ENCODE measurements at regions not wholly inside any gene's neighbourhood (a gene's known extent, or its start where the extent isn't known, plus 50 kb on each side); places are given as distances from the start of the nearest gene placed in this dataset.
"Not testable (repeated sequence)": the region's sequence is repeated elsewhere in the genome, so short reads cannot be mapped to it uniquely, and the experiment has no call there.

- no peak overlapping the region for H3K27ac Mint-ChIP-seq
- H3K4me1 Mint-ChIP-seq (ENCODE audit: low read depth) = no peaks in the 10 kb centered on the region
- peaks cover 3% of the 10 kb centered on the region for H3K36me3 Mint-ChIP-seq
Measured at GRCh38 chr15:62644889-62645742, 397.4 kb upstream of the TPM1 start.

GRCh38 chr15:62647202-62647842, 395.2 kb upstream of the TPM1 start:
- Mint-ChIP-seq H3K4me1 (ENCODE audit: low read depth) (no peaks in the 10 kb centered on the region), H3K27me3 (peaks cover 5% of the 10 kb centered on the region), H3K36me3 (peaks cover 3% of the 10 kb centered on the region), H3K4me3 (no peak overlapping the region), H3K9me3 (ENCODE audit: low read depth) (no peaks in the 10 kb centered on the region), H3K27ac (no peak overlapping the region)

More at GRCh38 chr15:62644889-62645742, 397.4 kb upstream of the TPM1 start:
- Mint-ChIP-seq H3K4me3 (no peak overlapping the region), H3K9me3 (ENCODE audit: low read depth) (no peaks in the 10 kb centered on the region), H3K27me3 (peaks cover 2% of the 10 kb centered on the region)

- no peaks in the 10 kb centered on the region for H3K4me1 Mint-ChIP-seq (ENCODE audit: low read depth)
Measured at GRCh38 chr15:62647843-62648505, 394.6 kb upstream of the TPM1 start.

GRCh38 chr15:62648954-62649353, 393.6 kb upstream of the TPM1 start:
- H3K4me1 Mint-ChIP-seq (ENCODE audit: low read depth) = no peaks in the 10 kb centered on the region
- H3K9me3 Mint-ChIP-seq (ENCODE audit: low read depth) = no peaks in the 10 kb centered on the region
- no peak overlapping the region for H3K4me3 Mint-ChIP-seq
- H3K27me3 Mint-ChIP-seq = peaks cover 5% of the 10 kb centered on the region
- no peak overlapping the region for H3K27ac Mint-ChIP-seq
- peaks cover 6% of the 10 kb centered on the region for H3K36me3 Mint-ChIP-seq

More at GRCh38 chr15:62647843-62648505, 394.6 kb upstream of the TPM1 start:
- Mint-ChIP-seq H3K4me3 (no peak overlapping the region), H3K9me3 (ENCODE audit: low read depth) (no peaks in the 10 kb centered on the region), H3K27ac (no peak overlapping the region), H3K36me3 (peaks cover 6% of the 10 kb centered on the region), H3K27me3 (peaks cover 5% of the 10 kb centered on the region)

GRCh38 chr15:62649793-62650420, 392.6 kb upstream of the TPM1 start:
- peaks cover 5% of the 10 kb centered on the region for H3K27me3 Mint-ChIP-seq
- no peak overlapping the region for H3K27ac Mint-ChIP-seq
- H3K4me3 Mint-ChIP-seq = no peak overlapping the region
- H3K36me3 Mint-ChIP-seq = peaks cover 8% of the 10 kb centered on the region
- H3K9me3 Mint-ChIP-seq (ENCODE audit: low read depth) = no peaks in the 10 kb centered on the region
- no peaks in the 10 kb centered on the region for H3K4me1 Mint-ChIP-seq (ENCODE audit: low read depth)

GRCh38 chr15:62653122-62653521, 389.4 kb upstream of the TPM1 start:
- Mint-ChIP-seq H3K27me3 (peaks cover 3% of the 10 kb centered on the region), H3K9me3 (ENCODE audit: low read depth) (no peaks in the 10 kb centered on the region), H3K4me1 (ENCODE audit: low read depth) (no peaks in the 10 kb centered on the region), H3K36me3 (peaks cover 6% of the 10 kb centered on the region), H3K4me3 (no peak overlapping the region), H3K27ac (no peak overlapping the region)

GRCh38 chr15:62656071-62656470, 386.5 kb upstream of the TPM1 start:
- H3K4me1 Mint-ChIP-seq (ENCODE audit: low read depth) = no peaks in the 10 kb centered on the region
- no peaks in the 10 kb centered on the region for H3K27me3 Mint-ChIP-seq
- H3K27ac Mint-ChIP-seq = no peak overlapping the region
- H3K9me3 Mint-ChIP-seq (ENCODE audit: low read depth) = no peaks in the 10 kb centered on the region
- no peak overlapping the region for H3K4me3 Mint-ChIP-seq
- peaks cover 6% of the 10 kb centered on the region for H3K36me3 Mint-ChIP-seq

GRCh38 chr15:62657501-62657900, 385.0 kb upstream of the TPM1 start:
- H3K4me1 Mint-ChIP-seq (ENCODE audit: low read depth); H3K4me3 Mint-ChIP-seq; H3K9me3 Mint-ChIP-seq (ENCODE audit: low read depth); H3K27ac Mint-ChIP-seq; H3K36me3 Mint-ChIP-seq; H3K27me3 Mint-ChIP-seq: not testable (repeated sequence)

- no peaks in the 10 kb centered on the region for H3K9me3 Mint-ChIP-seq (ENCODE audit: low read depth)
- H3K27me3 Mint-ChIP-seq = no peaks in the 10 kb centered on the region
- H3K4me3 Mint-ChIP-seq = no peak overlapping the region
- peaks cover 3% of the 10 kb centered on the region for H3K36me3 Mint-ChIP-seq
- H3K4me1 Mint-ChIP-seq (ENCODE audit: low read depth) = no peaks in the 10 kb centered on the region
- no peak overlapping the region for H3K27ac Mint-ChIP-seq
Measured at GRCh38 chr15:62658498-62658897, 384.0 kb upstream of the TPM1 start.

GRCh38 chr15:62663547-62663946, 379.0 kb upstream of the TPM1 start:
- no peak overlapping the region for H3K27ac Mint-ChIP-seq
- H3K4me3 Mint-ChIP-seq = no peak overlapping the region
- H3K27me3 Mint-ChIP-seq = no peaks in the 10 kb centered on the region
- H3K36me3 Mint-ChIP-seq = no peaks in the 10 kb centered on the region
- H3K9me3 Mint-ChIP-seq (ENCODE audit: low read depth) = no peaks in the 10 kb centered on the region
- H3K4me1 Mint-ChIP-seq (ENCODE audit: low read depth) = no peaks in the 10 kb centered on the region

GRCh38 chr15:62665449-62665848, 377.1 kb upstream of the TPM1 start:
- no peaks in the 10 kb centered on the region for H3K27me3 Mint-ChIP-seq
- no peaks in the 10 kb centered on the region for H3K36me3 Mint-ChIP-seq
- H3K27ac Mint-ChIP-seq = peak overlapping the region; percentile 23
- no peak overlapping the region for H3K4me3 Mint-ChIP-seq
- H3K9me3 Mint-ChIP-seq (ENCODE audit: low read depth) = no peaks in the 10 kb centered on the region
- H3K4me1 Mint-ChIP-seq (ENCODE audit: low read depth) = no peaks in the 10 kb centered on the region

- Mint-ChIP-seq H3K27me3 (peaks cover 2% of the 10 kb centered on the region), H3K9me3 (ENCODE audit: low read depth) (no peaks in the 10 kb centered on the region), H3K27ac (no peak overlapping the region), H3K36me3 (no peaks in the 10 kb centered on the region), H3K4me3 (no peak overlapping the region), H3K4me1 (ENCODE audit: low read depth) (no peaks in the 10 kb centered on the region)
Measured at GRCh38 chr15:62666046-62666445, 376.5 kb upstream of the TPM1 start.

- peaks cover 2% of the 10 kb centered on the region for H3K36me3 Mint-ChIP-seq
- no peak overlapping the region for H3K4me3 Mint-ChIP-seq
- no peak overlapping the region for H3K27ac Mint-ChIP-seq
- no peaks in the 10 kb centered on the region for H3K4me1 Mint-ChIP-seq (ENCODE audit: low read depth)
- no peaks in the 10 kb centered on the region for H3K9me3 Mint-ChIP-seq (ENCODE audit: low read depth)
- H3K27me3 Mint-ChIP-seq = peaks cover 2% of the 10 kb centered on the region
Measured at GRCh38 chr15:62672268-62672667, 370.3 kb upstream of the TPM1 start.

- Mint-ChIP-seq H3K9me3 (ENCODE audit: low read depth) (no peaks in the 10 kb centered on the region), H3K4me1 (ENCODE audit: low read depth) (no peaks in the 10 kb centered on the region), H3K27me3 (no peaks in the 10 kb centered on the region), H3K27ac (no peak overlapping the region), H3K36me3 (peaks cover 2% of the 10 kb centered on the region), H3K4me3 (no peak overlapping the region)
Measured at GRCh38 chr15:62676891-62677290, 365.7 kb upstream of the TPM1 start.

Data from activated naive CD8-positive, alpha-beta T cell (primary cell).